Tibial nerve (tissue), 4 donors: ENCODE measurements at regions not wholly inside any gene's neighbourhood (a gene's known extent, or its start where the extent isn't known, plus 50 kb on each side); places are given as distances from the start of the nearest gene placed in this dataset.

ENCODE experiments used
- EP300 ChIP-seq, 2 donors: sonication (generic); formaldehyde crosslinking; IDR thresholded peaks; one replicate each; pipeline ENCODE4 v1.6.1; 2017; ENCODE audit warnings: antibody characterized with exemption in 2 of 2, mild to moderate bottlenecking in 1 of 2
- TF ChIP-seq, protein P1 (sequence below), 5 experiments: fragments of 200-600 bp in 3 of 5; fragments of 450-650 bp in 2 of 5; sonication (generic) in 3 of 5; IDR thresholded peaks; one replicate each; pipeline ENCODE4 v1.5.1; 2016 to 2019; ENCODE audit warnings: antibody characterized with exemption in 5 of 5, mild to moderate bottlenecking in 3 of 5, moderate library complexity in 2 of 5

DNA sequence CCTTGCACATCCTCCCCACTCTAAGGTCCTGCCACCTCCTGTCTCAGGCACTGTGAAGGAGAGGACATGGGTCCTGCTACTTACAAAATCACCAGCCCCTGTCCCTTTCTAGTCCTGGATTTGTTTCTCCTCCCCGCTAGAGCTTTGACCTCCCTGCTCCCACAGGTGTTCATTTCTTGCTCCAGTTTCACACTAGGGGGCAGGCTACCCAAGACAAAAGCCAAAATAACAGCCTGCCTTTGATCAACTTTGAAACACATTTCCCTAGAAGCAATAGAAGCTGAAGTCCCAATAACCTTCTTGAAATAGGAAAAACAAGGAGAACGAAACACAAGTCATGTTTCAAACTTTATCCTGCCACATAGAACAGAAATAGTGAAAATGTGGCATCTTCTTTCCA is 164.4 kb downstream of the QDPR start:
- TF ChIP-seq, protein P1, sequence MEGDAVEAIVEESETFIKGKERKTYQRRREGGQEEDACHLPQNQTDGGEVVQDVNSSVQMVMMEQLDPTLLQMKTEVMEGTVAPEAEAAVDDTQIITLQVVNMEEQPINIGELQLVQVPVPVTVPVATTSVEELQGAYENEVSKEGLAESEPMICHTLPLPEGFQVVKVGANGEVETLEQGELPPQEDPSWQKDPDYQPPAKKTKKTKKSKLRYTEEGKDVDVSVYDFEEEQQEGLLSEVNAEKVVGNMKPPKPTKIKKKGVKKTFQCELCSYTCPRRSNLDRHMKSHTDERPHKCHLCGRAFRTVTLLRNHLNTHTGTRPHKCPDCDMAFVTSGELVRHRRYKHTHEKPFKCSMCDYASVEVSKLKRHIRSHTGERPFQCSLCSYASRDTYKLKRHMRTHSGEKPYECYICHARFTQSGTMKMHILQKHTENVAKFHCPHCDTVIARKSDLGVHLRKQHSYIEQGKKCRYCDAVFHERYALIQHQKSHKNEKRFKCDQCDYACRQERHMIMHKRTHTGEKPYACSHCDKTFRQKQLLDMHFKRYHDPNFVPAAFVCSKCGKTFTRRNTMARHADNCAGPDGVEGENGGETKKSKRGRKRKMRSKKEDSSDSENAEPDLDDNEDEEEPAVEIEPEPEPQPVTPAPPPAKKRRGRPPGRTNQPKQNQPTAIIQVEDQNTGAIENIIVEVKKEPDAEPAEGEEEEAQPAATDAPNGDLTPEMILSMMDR (IDR thresholded peaks at IDR 0.05), result peak in 4 of 5 experiments; percentile 13 to 53 (median 27)
- TF ChIP-seq EP300 (IDR thresholded peaks at IDR 0.05), result no peak
